ENCODE measurements at regions not wholly inside any gene's neighbourhood (a gene's known extent, or its start where the extent isn't known, plus 50 kb on each side); places are given as distances from the start of the nearest gene placed in this dataset.

DNA sequence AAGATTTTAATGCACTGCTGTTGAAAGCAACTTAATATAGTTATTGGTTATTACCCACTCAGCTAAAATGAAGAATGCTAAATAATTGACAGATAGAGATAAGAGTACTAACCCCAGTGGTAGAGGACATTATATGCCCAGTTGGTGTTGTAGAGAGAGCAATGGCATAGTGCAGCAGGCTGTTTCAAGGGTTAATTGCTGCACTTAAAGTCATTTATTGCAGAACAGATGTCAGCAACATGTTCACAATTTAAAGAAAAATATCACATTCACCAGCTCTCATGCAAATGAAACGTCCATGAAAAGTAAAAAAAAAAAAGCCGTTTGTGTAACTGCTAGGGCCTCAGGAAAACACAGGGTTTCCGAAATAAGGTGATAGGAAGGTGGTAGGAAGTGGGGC lies 254.6 kb downstream of the MTRR start:
- H3K36me3 ChIP-seq = no peaks in the 10 kb centered on the region
- no peak for DNase-seq (ENCODE audit: low spot score)
- TF ChIP-seq, protein P1, sequence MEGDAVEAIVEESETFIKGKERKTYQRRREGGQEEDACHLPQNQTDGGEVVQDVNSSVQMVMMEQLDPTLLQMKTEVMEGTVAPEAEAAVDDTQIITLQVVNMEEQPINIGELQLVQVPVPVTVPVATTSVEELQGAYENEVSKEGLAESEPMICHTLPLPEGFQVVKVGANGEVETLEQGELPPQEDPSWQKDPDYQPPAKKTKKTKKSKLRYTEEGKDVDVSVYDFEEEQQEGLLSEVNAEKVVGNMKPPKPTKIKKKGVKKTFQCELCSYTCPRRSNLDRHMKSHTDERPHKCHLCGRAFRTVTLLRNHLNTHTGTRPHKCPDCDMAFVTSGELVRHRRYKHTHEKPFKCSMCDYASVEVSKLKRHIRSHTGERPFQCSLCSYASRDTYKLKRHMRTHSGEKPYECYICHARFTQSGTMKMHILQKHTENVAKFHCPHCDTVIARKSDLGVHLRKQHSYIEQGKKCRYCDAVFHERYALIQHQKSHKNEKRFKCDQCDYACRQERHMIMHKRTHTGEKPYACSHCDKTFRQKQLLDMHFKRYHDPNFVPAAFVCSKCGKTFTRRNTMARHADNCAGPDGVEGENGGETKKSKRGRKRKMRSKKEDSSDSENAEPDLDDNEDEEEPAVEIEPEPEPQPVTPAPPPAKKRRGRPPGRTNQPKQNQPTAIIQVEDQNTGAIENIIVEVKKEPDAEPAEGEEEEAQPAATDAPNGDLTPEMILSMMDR (IDR thresholded peaks at IDR 0.05) = no peak
- no peaks in the 10 kb centered on the region for H3K9me3 ChIP-seq
- no peaks in the 10 kb centered on the region for H3K4me1 ChIP-seq (ENCODE audit: control insufficient read depth in 1 of 2, low read depth in 2 of 2)
- no peak for ATAC-seq (ENCODE audit: insufficient number of reproducible peaks, low FRiP score, low read depth)
- no peaks in the 10 kb centered on the region for H3K27me3 ChIP-seq (replicated peaks; ENCODE audit: insufficient read depth)
- H3K27ac ChIP-seq = no peak overlapping the region
- H3K4me3 ChIP-seq = no peak overlapping the region

DNA sequence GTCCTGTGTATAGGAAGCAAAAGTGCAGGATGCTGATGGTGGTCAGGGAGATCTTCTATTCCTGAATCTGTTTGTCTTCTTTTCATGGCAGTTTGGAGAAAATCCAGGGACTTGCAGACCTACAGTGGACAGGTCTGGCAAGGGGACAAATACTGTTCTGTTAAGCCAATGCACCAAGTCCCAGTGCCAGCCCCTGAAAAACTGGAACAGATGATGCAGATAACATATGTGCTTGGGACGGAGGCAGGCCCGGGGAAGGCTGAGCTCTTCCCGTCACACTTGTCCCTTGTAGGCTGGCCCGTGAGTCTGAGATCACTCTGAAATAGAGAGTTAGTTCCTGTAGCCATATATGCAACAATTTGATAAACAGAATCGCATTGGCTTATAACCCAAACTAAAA lies 265.7 kb downstream of the MTRR start:
- H3K9me3 ChIP-seq = no peaks in the 10 kb centered on the region
- H3K27ac ChIP-seq = no peak overlapping the region
- no peaks in the 10 kb centered on the region for H3K36me3 ChIP-seq
- H3K4me1 ChIP-seq (ENCODE audit: control insufficient read depth in 1 of 2, low read depth in 2 of 2) = peaks cover 4 to 24% of the 10 kb centered on the region in 2 donors
- TF ChIP-seq, protein P1 (IDR thresholded peaks at IDR 0.05) = no peak
- H3K4me3 ChIP-seq = no peak overlapping the region
- DNase-seq (ENCODE audit: low spot score) (no peak), ATAC-seq (ENCODE audit: insufficient number of reproducible peaks, low FRiP score, low read depth) (no peak)
- no peaks in the 10 kb centered on the region for H3K27me3 ChIP-seq (replicated peaks; ENCODE audit: insufficient read depth)

GRCh38 chr5:8135742-8136141 lies 266.8 kb downstream of the MTRR start:
- no peak for ATAC-seq (ENCODE audit: insufficient number of reproducible peaks, low FRiP score, low read depth)
- H3K27ac ChIP-seq = no peak overlapping the region
- peaks cover 4 to 24% of the 10 kb centered on the region in 2 donors for H3K4me1 ChIP-seq (ENCODE audit: control insufficient read depth in 1 of 2, low read depth in 2 of 2)
- no peaks in the 10 kb centered on the region for H3K9me3 ChIP-seq
- H3K4me3 ChIP-seq = no peak overlapping the region
- no peaks in the 10 kb centered on the region for H3K27me3 ChIP-seq (replicated peaks; ENCODE audit: insufficient read depth)
- H3K36me3 ChIP-seq = no peaks in the 10 kb centered on the region
- TF ChIP-seq, protein P1 (IDR thresholded peaks at IDR 0.05) = no peak
- DNase-seq (ENCODE audit: low spot score) = no peak

DNA sequence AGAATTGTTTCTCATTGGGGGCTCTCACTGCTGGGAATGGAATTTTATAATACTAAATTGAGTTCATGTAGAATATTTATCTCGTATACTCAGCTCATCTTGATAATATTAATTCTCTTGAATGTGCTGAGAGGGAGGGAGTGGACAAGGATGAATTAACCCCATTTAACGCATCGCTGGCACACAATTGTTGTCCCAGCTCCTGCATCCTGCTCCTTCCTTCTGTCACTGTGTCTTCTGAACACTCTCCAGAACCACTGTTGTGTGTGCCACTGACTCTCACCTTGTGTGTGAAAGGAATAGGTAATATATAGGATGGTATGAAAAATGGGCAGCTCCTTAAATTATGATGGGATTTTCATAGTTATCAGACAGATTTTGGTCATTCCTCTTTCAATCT lies 267.3 kb downstream of the MTRR start:
- Histone ChIP-seq H3K4me1 (ENCODE audit: control insufficient read depth in 1 of 2, low read depth in 2 of 2) (peaks cover 4 to 24% of the 10 kb centered on the region in 2 donors), H3K4me3 (no peak overlapping the region), H3K27me3 (replicated peaks; ENCODE audit: insufficient read depth) (no peaks in the 10 kb centered on the region), H3K27ac (no peak overlapping the region), H3K9me3 (no peaks in the 10 kb centered on the region), H3K36me3 (no peaks in the 10 kb centered on the region)
- DNase-seq (ENCODE audit: low spot score) (no peak), ATAC-seq (ENCODE audit: insufficient number of reproducible peaks, low FRiP score, low read depth) (no peak)
- TF ChIP-seq, protein P1 (IDR thresholded peaks at IDR 0.05) = no peak

DNA sequence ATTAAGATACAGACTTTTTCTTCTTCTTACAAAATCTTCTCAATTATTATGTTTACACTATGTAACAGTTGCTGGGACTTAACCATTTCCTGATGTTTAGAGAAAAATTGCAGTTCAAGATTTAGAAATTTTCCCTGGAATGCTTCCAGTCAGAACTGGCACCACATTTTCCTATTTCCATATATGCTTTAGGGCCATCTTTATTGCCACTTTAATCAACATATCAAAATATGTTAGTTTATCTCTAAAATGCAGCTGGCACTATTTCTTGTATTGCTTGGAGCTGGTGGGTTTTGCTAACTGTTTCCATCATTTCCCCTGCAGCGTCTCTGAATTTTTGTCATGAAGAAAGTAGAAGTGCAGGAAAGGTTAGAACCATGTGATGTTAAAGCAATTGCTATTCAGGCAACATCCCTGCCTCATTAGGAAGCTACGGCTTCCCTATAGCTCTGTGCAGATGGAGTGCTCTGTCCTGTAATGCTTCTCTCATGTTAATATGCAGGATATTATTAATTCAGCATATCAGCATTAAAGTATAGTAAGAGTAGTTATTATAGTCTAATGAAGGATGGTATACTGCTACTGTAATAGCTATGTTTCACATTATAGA lies 269.1 kb downstream of the MTRR start:
- TF ChIP-seq, protein P1 (IDR thresholded peaks at IDR 0.05) = no peak
- H3K27ac ChIP-seq = no peak overlapping the region
- no peaks in the 10 kb centered on the region for H3K9me3 ChIP-seq
- H3K36me3 ChIP-seq = no peaks in the 10 kb centered on the region
- DNase-seq (ENCODE audit: low spot score) (no peak), ATAC-seq (ENCODE audit: insufficient number of reproducible peaks, low FRiP score, low read depth) (no peak)
- peaks cover 4 to 24% of the 10 kb centered on the region in 2 donors for H3K4me1 ChIP-seq (ENCODE audit: control insufficient read depth in 1 of 2, low read depth in 2 of 2)
- H3K27me3 ChIP-seq (replicated peaks; ENCODE audit: insufficient read depth) = no peaks in the 10 kb centered on the region
- H3K4me3 ChIP-seq = no peak overlapping the region

All from thoracic aorta (tissue), 2 donors.